ENCODE measurements at regions not wholly inside any gene's neighbourhood (a gene's known extent, or its start where the extent isn't known, plus 50 kb on each side); places are given as distances from the start of the nearest gene placed in this dataset.

DNA sequence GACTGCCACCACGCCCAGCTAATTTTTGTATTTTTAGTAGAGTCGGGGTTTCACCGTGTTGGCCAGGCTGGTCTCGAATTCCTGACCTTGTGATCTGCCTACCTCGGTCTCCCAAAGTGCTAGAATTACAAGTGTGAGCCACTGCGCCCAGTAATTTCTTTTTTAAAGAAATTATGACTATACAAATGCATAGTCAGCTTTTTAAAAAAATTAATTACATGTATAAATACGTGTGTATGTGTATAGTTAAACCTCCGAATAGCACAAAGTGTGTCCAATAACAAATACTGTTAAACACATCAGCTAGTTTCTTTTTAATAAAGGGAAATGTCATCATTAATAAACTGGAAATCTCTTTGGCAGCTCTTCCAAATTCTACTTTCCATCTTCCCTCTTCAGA, 135.5 kb upstream of the SALL4 start:
- Histone ChIP-seq H3K36me3 (no peaks in the 10 kb centered on the region), H3K4me3 (no peak overlapping the region), H3K9me3 (peaks cover 0 to 2% (median 0%) of the 10 kb centered on the region in 4 donors), H3K27ac (no peak overlapping the region), H3K27me3 (no peaks in the 10 kb centered on the region), H3K4me1 (no peaks in the 10 kb centered on the region)
- TF ChIP-seq, protein P1, sequence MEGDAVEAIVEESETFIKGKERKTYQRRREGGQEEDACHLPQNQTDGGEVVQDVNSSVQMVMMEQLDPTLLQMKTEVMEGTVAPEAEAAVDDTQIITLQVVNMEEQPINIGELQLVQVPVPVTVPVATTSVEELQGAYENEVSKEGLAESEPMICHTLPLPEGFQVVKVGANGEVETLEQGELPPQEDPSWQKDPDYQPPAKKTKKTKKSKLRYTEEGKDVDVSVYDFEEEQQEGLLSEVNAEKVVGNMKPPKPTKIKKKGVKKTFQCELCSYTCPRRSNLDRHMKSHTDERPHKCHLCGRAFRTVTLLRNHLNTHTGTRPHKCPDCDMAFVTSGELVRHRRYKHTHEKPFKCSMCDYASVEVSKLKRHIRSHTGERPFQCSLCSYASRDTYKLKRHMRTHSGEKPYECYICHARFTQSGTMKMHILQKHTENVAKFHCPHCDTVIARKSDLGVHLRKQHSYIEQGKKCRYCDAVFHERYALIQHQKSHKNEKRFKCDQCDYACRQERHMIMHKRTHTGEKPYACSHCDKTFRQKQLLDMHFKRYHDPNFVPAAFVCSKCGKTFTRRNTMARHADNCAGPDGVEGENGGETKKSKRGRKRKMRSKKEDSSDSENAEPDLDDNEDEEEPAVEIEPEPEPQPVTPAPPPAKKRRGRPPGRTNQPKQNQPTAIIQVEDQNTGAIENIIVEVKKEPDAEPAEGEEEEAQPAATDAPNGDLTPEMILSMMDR (IDR thresholded peaks at IDR 0.05) = no peak
- no peak for TF ChIP-seq POLR2A (IDR thresholded peaks at IDR 0.05)
- TF ChIP-seq EP300 (IDR thresholded peaks at IDR 0.05) = no peak
- no peak for DNase-seq (ENCODE audit: low spot score in 2 of 2)
- WGBS, 2 donors = 91 to 95% methylated on average over 8 of the region's 8 CpGs

DNA sequence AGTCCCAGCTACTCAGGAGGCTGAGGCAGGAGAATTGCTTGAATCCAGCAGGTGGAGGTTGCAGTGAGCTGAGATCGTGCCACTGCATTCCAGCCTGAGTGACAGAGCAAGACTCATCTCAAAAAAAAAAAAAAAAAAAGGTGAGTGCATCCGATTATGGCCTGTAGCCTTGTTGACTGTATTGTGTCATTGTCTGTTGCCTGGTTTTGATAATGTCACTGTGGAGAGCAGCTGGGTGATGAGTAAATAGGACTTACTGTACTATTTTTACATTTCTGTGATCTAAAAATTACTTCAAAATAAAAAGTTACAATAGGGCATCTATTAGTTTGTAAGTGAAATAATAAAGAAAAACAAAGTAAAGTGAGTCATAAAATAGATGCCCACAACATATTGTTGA, 134.1 kb upstream of the SALL4 start:
- TF ChIP-seq, protein P1 (IDR thresholded peaks at IDR 0.05) = no peak
- TF ChIP-seq POLR2A (IDR thresholded peaks at IDR 0.05) = no peak
- TF ChIP-seq EP300 (IDR thresholded peaks at IDR 0.05) = no peak
- WGBS, 2 donors = 82 to 87% methylated on average over 2 of the region's 2 CpGs
- Histone ChIP-seq H3K36me3 (no peaks in the 10 kb centered on the region), H3K4me1 (no peaks in the 10 kb centered on the region), H3K27ac (no peak overlapping the region), H3K4me3 (no peak overlapping the region), H3K9me3 (peaks cover 0 to 2% (median 0%) of the 10 kb centered on the region in 4 donors), H3K27me3 (no peaks in the 10 kb centered on the region)
- DNase-seq (ENCODE audit: low spot score in 2 of 2) = no peak

DNA sequence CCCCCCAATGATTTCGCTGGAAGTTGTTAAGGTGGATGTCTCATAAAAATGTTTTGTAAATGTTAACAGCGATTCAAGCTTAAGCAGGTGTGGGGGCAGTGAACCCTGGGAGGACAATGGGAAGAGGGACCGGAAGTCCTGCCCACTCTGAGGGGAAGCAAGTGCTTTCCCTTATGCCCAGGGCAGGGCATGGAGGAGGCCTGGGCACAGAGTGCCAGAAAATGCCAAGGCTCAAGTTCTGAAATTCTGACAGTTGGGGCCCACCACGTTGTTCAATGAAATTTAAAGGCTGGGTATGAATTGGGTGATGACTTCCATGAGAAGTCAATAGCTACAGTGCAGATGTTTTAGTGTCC, 132.7 kb upstream of the SALL4 start:
- Histone ChIP-seq H3K4me1 (no peaks in the 10 kb centered on the region), H3K36me3 (no peaks in the 10 kb centered on the region), H3K27me3 (no peaks in the 10 kb centered on the region), H3K4me3 (no peak overlapping the region), H3K27ac (no peak overlapping the region), H3K9me3 (peaks cover 0 to 2% (median 0%) of the 10 kb centered on the region in 4 donors)
- no peak for TF ChIP-seq EP300 (IDR thresholded peaks at IDR 0.05)
- TF ChIP-seq, protein P1 (IDR thresholded peaks at IDR 0.05) = no peak
- no peak for TF ChIP-seq POLR2A (IDR thresholded peaks at IDR 0.05)
- WGBS, 2 donors = 50 to 53% methylated on average over 4 of the region's 4 CpGs
- no peak for DNase-seq (ENCODE audit: low spot score in 2 of 2)

DNA sequence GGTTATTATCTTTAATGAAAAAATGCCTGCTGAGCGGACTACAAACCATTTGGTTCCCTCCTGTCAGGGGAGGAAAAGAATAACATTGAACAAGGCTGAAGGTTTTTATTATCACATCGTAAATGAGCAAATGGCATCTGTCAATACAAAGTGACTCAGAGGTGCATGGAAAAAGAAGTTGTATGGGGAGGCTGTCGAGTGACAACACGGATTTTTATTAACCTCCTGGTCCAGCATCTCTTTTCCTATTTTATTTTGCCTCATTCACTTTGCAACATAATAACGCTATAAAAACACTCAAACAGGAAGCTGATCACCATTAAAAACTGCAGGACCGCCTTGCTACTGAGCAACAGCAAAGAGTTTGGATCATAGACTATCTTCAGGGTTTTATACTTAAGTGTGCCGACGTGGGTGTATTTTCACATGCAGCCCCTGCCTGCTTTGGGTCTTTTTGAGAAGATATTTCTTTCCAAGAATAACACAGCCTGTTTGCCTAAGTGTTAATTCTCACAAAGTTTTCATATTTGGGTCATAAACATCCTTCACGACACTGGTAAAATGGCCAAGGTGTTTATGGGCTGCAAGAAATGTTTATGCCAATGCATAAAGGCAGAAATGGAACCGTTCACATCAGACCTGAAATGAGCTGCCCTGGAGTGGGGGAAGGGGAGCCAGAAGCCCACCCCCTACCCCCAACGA, 132.1 kb upstream of the SALL4 start:
- Histone ChIP-seq H3K4me3 (no peak overlapping the region), H3K27ac (no peak overlapping the region), H3K27me3 (no peaks in the 10 kb centered on the region), H3K36me3 (no peaks in the 10 kb centered on the region), H3K4me1 (no peaks in the 10 kb centered on the region), H3K9me3 (peaks cover 0 to 2% (median 0%) of the 10 kb centered on the region in 4 donors)
- 22 to 35% methylated on average over 11 of the region's 11 CpGs for WGBS, 2 donors
- no peak for DNase-seq (ENCODE audit: low spot score in 2 of 2)
- TF ChIP-seq EP300 (IDR thresholded peaks at IDR 0.05) (no peak), POLR2A (IDR thresholded peaks at IDR 0.05) (no peak)
- TF ChIP-seq, protein P1 (IDR thresholded peaks at IDR 0.05) = no peak

DNA sequence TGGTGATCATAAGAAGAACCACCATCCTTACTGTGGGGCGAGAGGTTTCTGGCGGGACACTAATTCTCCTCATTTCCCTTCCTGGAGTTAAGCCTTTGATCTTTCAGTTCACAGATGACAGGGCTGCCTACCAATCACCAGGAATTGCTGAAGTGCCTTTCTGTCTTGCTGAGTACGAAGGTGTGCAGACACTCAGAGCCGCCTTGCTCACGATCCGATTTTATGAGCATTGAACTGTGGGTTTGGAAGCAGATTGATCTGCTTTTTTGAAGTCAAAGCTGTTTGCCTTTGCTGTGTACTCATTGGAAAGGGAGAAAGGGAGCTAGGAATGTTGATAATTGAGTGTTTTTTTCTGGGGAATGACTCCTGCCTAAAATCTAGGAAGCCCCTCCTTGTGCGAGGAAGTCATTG, 129.1 kb upstream of the SALL4 start:
- DNase-seq (ENCODE audit: low spot score in 2 of 2) = no peak
- H3K36me3 ChIP-seq = no peaks in the 10 kb centered on the region
- H3K4me1 ChIP-seq = no peaks in the 10 kb centered on the region
- 55 to 57% methylated on average over 7 of the region's 7 CpGs for WGBS, 2 donors
- no peak overlapping the region for H3K27ac ChIP-seq
- H3K4me3 ChIP-seq = no peak overlapping the region
- H3K9me3 ChIP-seq = no peaks in the 10 kb centered on the region
- TF ChIP-seq, protein P1 (IDR thresholded peaks at IDR 0.05) = no peak
- TF ChIP-seq EP300 (IDR thresholded peaks at IDR 0.05) = no peak
- TF ChIP-seq POLR2A (IDR thresholded peaks at IDR 0.05) = no peak
- H3K27me3 ChIP-seq = no peaks in the 10 kb centered on the region

All from tibial nerve (tissue), 4 donors.